ENCODE measurements at regions not wholly inside any gene's neighbourhood (a gene's known extent, or its start where the extent isn't known, plus 50 kb on each side); places are given as distances from the start of the nearest gene placed in this dataset.

DNA sequence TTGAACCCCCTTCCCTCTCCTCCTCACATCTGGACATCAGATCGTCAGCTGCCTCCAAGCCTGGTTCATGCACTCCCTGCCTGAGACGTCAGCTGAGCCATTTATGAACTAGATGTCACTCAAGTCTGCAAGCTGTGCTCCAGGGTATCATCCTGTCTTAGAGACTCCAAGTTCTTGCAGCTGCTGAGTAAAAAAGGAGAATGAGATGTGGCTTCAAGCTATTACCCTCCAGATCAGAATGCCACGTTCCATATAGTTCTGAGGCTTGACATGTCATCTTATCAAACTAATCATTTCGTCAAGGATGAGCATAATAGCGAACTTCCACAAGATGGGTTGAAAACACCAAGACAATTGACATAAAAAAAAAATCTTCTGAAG, 766.3 kb downstream of the TBL1XR1 start:
- TF ChIP-seq, protein P1, sequence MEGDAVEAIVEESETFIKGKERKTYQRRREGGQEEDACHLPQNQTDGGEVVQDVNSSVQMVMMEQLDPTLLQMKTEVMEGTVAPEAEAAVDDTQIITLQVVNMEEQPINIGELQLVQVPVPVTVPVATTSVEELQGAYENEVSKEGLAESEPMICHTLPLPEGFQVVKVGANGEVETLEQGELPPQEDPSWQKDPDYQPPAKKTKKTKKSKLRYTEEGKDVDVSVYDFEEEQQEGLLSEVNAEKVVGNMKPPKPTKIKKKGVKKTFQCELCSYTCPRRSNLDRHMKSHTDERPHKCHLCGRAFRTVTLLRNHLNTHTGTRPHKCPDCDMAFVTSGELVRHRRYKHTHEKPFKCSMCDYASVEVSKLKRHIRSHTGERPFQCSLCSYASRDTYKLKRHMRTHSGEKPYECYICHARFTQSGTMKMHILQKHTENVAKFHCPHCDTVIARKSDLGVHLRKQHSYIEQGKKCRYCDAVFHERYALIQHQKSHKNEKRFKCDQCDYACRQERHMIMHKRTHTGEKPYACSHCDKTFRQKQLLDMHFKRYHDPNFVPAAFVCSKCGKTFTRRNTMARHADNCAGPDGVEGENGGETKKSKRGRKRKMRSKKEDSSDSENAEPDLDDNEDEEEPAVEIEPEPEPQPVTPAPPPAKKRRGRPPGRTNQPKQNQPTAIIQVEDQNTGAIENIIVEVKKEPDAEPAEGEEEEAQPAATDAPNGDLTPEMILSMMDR (IDR thresholded peaks at IDR 0.05), result no peak
- intact Hi-C loops (cut with DNase I), result no loop called here
- FAIRE-seq (no peak), ATAC-seq (no peak), DNase-seq (no peak)
- no peaks in the 10 kb centered on the region for H3K9me3 ChIP-seq
- H3K27ac ChIP-seq, result no peak overlapping the region
- WGBS, 2 donors, result 26 to 40% methylated on average over 5 of the region's 5 CpGs
- H3K4me3 ChIP-seq, result no peak overlapping the region
- no peaks in the 10 kb centered on the region for H3K36me3 ChIP-seq
- no peaks in the 10 kb centered on the region for H3K27me3 ChIP-seq
- H3K4me1 ChIP-seq, result no peaks in the 10 kb centered on the region

DNA sequence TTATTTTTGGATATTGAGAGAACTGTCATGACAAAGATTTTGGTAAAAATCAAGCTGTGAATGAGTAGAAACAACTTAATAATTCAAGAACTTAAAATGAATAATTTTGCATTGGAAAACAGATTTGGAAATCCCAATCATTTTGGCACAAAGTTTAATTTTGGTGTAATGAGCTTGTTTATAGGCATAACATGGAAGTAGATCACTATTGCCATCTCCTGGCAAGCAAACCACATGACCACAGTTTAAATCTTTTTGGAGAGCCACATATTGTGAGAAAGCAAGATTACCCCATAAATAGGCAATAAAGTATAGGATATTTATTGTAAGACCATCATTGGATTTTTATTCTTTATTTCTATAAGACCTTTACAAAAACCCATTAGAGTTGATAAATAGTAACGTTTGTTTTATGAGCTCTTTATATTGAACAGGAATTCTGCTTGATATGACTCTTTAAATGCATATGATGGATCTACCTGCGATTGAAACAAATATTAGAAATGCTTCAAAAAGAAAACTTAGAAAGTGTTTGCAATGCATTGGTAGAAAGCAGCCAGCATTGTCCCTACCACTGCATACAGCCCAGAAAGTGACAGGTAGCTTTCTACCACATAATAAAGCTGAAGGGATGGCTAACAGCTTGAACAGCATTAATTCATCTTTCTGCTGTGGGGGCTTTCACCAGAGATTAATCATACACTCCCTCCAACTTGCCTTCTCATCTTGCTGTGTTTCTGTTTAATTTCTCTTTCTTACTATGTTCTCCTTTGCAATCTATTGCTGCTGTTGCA, 766.8 kb downstream of the TBL1XR1 start:
- no peaks in the 10 kb centered on the region for H3K4me1 ChIP-seq
- intact Hi-C loops (cut with DNase I), result no loop called here
- ATAC-seq (peak in 3 of 4 donors; percentile 50 to 59 (median 57)), FAIRE-seq (peak; percentile 53), DNase-seq (no peak)
- no peaks in the 10 kb centered on the region for H3K9me3 ChIP-seq
- H3K27ac ChIP-seq, result no peak overlapping the region
- no peaks in the 10 kb centered on the region for H3K36me3 ChIP-seq
- WGBS, 2 donors, result 31 to 37% methylated on average over 2 of the region's 2 CpGs
- no peaks in the 10 kb centered on the region for H3K27me3 ChIP-seq
- no peak overlapping the region for H3K4me3 ChIP-seq
- TF ChIP-seq, protein P1 (IDR thresholded peaks at IDR 0.05), result peak in 3 of 4 donors; percentile 24 to 36 (median 26)

- Histone ChIP-seq H3K4me3 (no peak overlapping the region), H3K9me3 (no peaks in the 10 kb centered on the region), H3K4me1 (no peaks in the 10 kb centered on the region), H3K27me3 (no peaks in the 10 kb centered on the region), H3K27ac (no peak overlapping the region), H3K36me3 (no peaks in the 10 kb centered on the region)
- no peak for DNase-seq
- intact Hi-C loops (cut with DNase I), result no loop called here
- 56 to 59% methylated on average over 4 of the region's 4 CpGs for WGBS, 2 donors
- TF ChIP-seq, protein P1 (IDR thresholded peaks at IDR 0.05), result no peak
- FAIRE-seq, result no peak
- ATAC-seq, result no peak
Measured at GRCh38 chr3:176428552-176428951, 768.7 kb downstream of the TBL1XR1 start.

DNA sequence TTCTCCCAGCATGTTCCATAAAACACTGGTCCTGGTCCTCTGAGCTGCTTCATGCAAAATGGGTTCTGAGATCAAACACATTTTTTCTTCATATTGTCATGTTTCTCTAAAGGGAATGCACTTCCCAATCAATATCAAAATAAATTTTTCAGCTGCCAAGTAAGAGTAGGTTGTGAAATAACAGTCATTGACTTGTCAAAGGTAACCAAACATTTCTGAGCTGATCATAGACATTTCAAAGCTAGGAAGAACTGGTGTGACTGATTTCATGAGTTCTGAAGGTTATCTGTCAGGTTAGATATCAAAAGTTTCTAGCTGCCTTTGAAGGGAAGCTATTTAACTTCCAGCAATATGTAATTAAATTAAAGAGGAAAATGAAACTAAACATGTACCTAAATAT, 770.9 kb downstream of the TBL1XR1 start:
- no peak for ATAC-seq
- no peak for DNase-seq
- no peak for FAIRE-seq
- no peak overlapping the region for H3K4me3 ChIP-seq
- H3K27ac ChIP-seq, result no peak overlapping the region
- no peaks in the 10 kb centered on the region for H3K4me1 ChIP-seq
- intact Hi-C loops (cut with DNase I), result no loop called here
- TF ChIP-seq, protein P1 (IDR thresholded peaks at IDR 0.05), result no peak
- H3K27me3 ChIP-seq, result no peaks in the 10 kb centered on the region
- no peaks in the 10 kb centered on the region for H3K36me3 ChIP-seq
- no peaks in the 10 kb centered on the region for H3K9me3 ChIP-seq

GRCh38 chr3:176416870-176417269, 780.4 kb downstream of the TBL1XR1 start:
- Histone ChIP-seq H3K36me3 (no peaks in the 10 kb centered on the region), H3K9me3 (no peaks in the 10 kb centered on the region), H3K4me3 (no peak overlapping the region), H3K4me1 (no peaks in the 10 kb centered on the region), H3K27ac (no peak overlapping the region), H3K27me3 (no peaks in the 10 kb centered on the region)
- FAIRE-seq (no peak), ATAC-seq (no peak), DNase-seq (no peak)
- TF ChIP-seq, protein P1 (IDR thresholded peaks at IDR 0.05), result no peak
- intact Hi-C loops (cut with DNase I), result no loop called here
- WGBS, 2 donors, result 54 to 58% methylated on average over 3 of the region's 3 CpGs
